DMS153 (cell line): ENCODE measurements at regions not wholly inside any gene's neighbourhood (a gene's known extent, or its start where the extent isn't known, plus 50 kb on each side); places are given as distances from the start of the nearest gene placed in this dataset.
"Not testable (repeated sequence)": the region's sequence is repeated elsewhere in the genome, so short reads cannot be mapped to it uniquely, and the experiment has no call there.

Experiments used
- DNase-seq: peaks from one replicate; lab custom pipeline; 2025; lab: John Stamatoyannopoulos, UW

GRCh38 chr5:30150231-30150630, 1043.3 kb upstream of the CDH6 start:
- no peak for DNase-seq

- no peak for DNase-seq
Observed at GRCh38 chr5:30149526-30149925, 1044.0 kb upstream of the CDH6 start.

DNA sequence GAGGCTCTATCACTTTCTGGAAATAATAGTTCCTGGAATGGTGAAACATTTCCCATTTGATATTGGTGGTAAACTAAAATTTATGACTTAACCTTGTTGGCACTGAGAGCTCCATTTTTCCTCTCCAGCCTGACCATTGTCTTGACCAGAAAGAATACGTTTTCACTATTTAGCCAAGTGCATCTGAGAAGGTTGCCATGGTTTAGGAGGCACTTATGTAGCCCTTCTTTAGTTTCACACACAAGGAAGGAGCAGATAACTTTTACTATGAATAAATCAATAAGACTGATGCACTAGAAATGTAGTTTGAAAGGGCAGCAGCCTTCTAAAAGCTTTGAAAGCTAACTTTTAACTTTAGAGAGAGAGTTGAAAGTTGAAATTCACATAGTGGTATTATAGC, 1045.5 kb upstream of the CDH6 start:
- DNase-seq: no peak

- DNase-seq: not testable (repeated sequence)
Observed at GRCh38 chr5:30144059-30144458, 1049.4 kb upstream of the CDH6 start.

DNA sequence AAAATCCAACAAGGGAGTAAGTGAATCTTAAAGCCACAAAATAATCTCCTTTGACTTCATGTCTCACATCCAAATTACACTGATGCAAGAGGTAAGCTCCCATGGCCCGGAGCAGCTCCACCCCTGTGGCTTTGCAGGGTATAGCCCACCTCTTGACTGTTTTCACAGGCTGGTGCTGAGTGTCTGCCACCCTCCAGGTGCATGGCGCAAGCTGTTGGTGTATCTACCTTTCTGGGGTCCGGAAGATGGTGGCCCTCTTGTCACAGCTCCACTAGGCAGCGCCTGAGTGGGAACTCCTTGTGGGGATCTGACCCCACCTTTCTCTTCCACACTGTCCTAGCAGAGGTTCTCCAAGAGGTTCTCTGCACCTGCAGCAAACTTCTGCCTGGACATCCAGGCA, 1051.1 kb upstream of the CDH6 start:
- DNase-seq: no peak

GRCh38 chr5:30121043-30121442, 1072.4 kb upstream of the CDH6 start:
- peak; percentile 33 for DNase-seq

DNA sequence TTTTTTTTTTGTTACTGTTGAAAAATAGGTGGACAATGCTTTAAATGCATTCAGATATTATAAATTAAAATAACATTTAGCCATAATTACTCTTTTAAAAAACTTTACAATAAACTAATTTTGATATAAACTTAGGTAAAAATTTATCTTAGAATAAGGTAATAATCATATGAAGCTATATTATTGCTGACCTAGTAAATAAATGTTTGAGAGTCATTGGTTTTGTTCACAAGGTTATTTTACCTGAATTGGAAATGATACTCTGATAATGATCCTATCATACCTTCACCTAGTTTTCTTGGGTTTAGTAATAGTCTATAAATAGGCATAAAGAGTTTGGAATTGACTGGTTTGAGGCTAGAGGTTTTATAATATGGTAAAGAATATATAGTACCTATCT, 1076.4 kb upstream of the CDH6 start:
- no peak for DNase-seq

DNA sequence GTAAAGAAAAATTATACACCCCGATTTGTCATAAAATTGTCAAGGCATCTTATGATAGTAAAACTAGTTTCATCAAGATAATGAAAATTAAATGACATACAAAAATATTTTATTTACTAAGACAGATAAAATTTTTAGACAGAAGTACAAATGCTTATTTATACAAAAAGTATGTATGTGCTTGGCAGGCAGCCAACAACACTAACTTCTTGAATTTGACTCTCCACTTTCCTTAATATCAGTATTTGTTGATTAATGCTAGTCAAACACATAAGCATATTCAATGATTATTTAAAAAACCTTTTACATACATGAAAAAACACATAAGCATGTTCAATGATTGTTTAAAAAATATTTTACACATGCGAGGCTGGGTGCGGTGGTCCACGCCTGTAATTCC, 1079.9 kb upstream of the CDH6 start:
- no peak for DNase-seq

GRCh38 chr5:30112867-30113266, 1080.6 kb upstream of the CDH6 start:
- DNase-seq: no peak

GRCh38 chr5:30108051-30108450, 1085.4 kb upstream of the CDH6 start:
- DNase-seq: no peak

DNA sequence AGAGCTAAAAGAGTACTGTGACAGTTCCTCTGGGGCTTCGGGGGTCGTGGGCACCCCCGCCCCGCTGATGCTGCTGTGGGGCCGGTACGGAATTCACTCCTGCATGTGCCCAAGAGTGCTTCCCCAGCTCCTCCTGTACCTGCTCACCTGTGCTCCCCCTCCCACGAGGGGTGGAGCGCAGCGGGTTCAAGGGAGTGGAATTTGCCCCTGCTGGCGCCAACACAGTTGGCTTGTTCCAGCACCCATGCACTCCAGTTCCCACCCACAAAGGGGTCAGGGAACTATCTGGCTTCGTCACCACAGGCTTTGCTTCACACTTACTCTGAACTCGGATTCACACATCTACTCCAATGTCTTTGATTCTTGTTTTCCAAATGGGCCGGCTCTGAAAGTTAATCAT, 1086.9 kb upstream of the CDH6 start:
- DNase-seq: no peak

GRCh38 chr5:30104872-30105596, 1088.5 kb upstream of the CDH6 start:
- DNase-seq: no peak

- DNase-seq: no peak
Observed at GRCh38 chr5:30103452-30104202, 1089.9 kb upstream of the CDH6 start.

DNA sequence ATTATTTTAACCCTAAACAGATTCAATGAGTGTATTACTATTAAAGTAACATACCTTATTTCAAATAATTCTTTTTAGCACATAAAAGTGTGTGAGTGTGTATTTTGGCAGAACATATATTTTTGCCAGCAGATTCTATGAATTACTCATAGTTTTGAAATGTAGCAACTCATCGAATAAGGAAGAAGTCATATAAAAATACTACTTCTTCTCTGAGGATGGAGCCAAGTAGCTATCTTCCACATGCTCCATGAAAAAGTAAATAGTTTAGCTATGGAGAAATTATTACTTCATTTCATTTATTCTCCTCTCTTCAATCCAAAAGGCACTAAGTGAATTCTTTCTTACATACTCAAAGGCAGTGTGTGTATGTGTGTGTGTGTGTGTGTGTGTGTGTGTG, 1090.4 kb upstream of the CDH6 start:
- no peak for DNase-seq

DNA sequence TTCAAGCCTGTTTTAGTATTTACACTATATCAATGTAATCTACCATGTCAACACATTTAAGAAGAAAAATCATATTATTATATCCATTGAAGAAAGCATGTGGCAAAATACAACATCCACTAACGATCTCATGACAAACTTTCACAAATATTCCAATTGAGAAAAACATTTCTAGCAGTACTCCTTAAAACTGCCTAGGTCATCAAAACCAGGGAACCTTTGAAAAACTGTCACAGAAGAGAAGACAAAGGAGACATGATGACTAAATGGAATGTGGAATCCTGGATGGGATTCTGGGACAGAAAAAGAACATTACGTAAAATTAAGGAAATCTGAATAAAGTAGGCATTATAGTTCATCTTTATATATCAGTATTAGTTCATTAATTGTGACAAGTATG, 1091.3 kb upstream of the CDH6 start:
- no peak for DNase-seq

GRCh38 chr5:30100929-30101328, 1092.6 kb upstream of the CDH6 start:
- peak; percentile 77 for DNase-seq

- DNase-seq: no peak
Observed at GRCh38 chr5:30100148-30100713, 1093.3 kb upstream of the CDH6 start.

DNA sequence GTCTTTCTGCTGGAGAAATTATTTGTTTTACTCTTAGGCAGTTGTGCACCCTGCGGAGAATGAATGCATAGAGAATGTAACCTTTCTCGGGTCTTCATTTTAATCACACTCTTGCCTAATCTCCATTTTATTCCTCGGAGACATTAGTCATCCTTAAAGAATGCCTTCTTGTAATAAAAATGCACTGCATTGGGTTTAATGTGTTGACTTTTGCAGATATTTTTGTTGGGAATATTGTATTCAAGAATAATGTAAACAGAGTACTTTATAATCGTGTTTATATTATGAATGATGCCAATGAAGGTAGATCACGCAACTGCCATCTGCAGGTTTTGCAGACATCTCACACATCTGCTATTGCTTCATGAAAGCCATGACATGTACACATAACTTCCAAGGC, 1093.9 kb upstream of the CDH6 start:
- DNase-seq: peak; percentile 82

- no peak for DNase-seq
Observed at GRCh38 chr5:30098940-30099339, 1094.5 kb upstream of the CDH6 start.

DNA sequence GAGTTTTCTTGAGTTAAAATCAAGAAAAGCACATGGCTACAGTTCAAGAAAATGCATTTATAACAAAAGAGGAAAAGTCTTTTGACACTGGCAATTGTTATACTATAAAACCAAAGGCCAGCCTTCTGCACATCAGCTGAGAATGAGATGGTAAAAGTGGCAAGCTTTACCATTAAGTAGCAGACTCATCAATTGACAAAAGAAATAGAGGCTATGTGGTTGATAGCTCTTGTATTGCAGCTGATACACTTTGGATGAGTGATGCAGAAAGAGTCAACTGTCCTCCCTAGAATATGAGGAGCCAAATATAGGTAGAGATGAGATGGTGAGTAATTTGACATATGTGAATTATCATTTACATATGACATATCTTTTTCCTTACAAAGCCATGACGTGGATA, 1100.9 kb upstream of the CDH6 start:
- DNase-seq: no peak

DNA sequence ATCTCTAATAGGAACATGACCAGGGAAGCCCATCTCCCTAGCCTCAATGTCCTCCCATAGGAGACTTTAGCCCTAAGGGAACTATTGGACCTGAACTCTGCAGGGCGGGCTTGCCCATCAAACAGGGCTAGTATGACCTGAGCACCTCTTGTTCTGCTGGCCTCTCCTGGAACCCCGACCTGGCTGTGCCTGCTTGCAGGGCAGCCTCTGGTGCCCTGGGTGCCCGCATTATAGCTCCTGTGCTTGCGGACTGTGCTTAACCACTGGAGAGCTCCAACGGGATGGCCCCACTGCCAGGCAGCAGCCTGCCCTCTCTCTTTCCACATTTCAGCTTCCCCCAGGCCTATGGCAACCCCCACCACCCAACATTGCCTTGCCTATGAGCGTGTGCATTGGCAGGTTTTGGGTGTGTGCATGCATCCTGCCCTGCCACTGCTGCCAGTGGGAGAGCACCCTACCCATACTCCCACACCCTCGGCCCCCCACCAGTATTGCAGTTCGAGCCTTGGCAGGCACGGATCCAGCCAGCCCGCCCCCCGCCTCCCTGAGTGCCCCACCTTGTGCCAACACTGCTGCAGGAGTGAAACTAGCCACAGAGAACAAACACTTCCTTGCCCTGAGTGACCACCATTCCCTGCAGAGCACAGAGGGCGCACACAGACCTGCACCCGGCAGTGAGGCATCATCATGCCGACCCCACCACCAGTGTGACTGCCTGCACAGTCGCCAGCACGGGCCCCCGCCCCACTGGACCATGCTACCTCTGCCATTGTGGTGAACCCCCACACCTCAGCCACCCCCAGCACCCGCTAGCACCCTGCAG, 1123.8 kb upstream of the CDH6 start:
- DNase-seq: no peak

- DNase-seq: no peak
Observed at GRCh38 chr5:30063503-30063902, 1130.0 kb upstream of the CDH6 start.

GRCh38 chr5:30051976-30052375, 1141.5 kb upstream of the CDH6 start:
- DNase-seq: no peak
